H1 (cell line): ENCODE measurements at regions not wholly inside any gene's neighbourhood (a gene's known extent, or its start where the extent isn't known, plus 50 kb on each side); places are given as distances from the start of the nearest gene placed in this dataset.

Experiments
- SP1 ChIP-seq: IDR thresholded peaks from 2 replicates; pipeline ENCODE4 v1.6.1; 2011; ENCODE audit warnings: low read depth, low read length

DNA sequence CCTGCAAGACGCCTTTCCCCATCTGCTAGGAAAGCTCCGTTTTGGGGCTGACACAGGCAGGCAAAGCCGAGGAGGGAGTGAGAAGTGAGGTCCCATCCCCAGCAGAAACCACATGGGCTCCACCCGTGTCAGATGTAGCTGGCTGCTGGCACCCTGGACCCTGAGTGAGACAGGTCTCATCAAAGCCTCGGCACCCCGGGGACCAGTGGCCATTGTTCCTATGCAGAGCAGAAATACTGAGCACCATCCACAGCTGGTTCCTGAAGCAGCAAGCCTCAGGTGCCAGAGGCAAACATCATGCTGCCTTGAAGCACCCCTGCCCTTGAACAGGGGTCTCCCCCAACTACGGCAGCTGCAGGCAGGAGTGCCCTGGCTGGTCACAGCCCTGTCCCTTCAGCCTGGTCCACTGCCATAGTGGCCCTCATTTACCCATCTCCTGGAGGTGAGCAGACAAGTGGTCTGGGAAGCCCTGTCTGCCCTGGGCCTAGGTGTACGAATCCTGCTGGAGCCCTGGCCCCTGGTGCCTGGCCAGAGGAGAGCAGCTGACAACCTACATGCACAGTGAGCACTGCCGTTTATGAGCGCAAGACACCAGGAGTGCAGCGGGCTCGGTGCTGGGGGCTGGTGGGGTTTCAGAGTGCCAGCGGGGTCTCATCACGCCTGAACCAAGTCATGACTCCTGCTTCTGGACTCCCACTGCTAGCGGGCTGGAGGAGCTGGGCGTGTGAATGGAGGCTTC, 289.8 kb upstream of the RTL1 start (continued):
- TF ChIP-seq SP1: no peak
